HCT116 (cell line): ENCODE measurements at regions not wholly inside any gene's neighbourhood (a gene's known extent, or its start where the extent isn't known, plus 50 kb on each side); places are given as distances from the start of the nearest gene placed in this dataset.

ENCODE experiments used
- ATAC-seq: fragments of 200-7000 bp; cut with Tn5 transposase; 2 replicates; pipeline ENCODE4 v1.9.1; 2020; ENCODE audit warnings: mild to moderate bottlenecking, moderate library complexity
- BruUV-seq: library from RNA; stranded (reverse); fragments of 400-500 nt; replicated peaks from 2 replicates; lab custom pipeline; 2021; lab: Mats Ljungman, UMichigan
- CTCF ChIA-PET: fragments of 300-600 bp; sonication (Branson Sonifier 250); formaldehyde crosslinking; loops from one replicate; lab custom pipeline; 2021; ENCODE audit warnings: antibody characterized with exemption; lab: Charles Lee
- POLR2A ChIA-PET: fragments of 300-600, 350-600 bp; sonication (Branson Sonifier 250); formaldehyde crosslinking; loops from one replicate; lab custom pipeline; 2021; ENCODE audit warnings: antibody characterized with exemption; lab: Charles Lee
- RAD21 ChIA-PET, 2 experiments: fragments of 300-600 bp; sonication (Branson Sonifier 250); formaldehyde crosslinking; loops; one replicate each; lab custom pipeline; 2023; ENCODE audit warnings: low total read pairs in 2 of 2; ENCODE audit not compliant: uncharacterized antibody in 2 of 2, unreplicated experiment in 2 of 2, low non-redundant PET in 1 of 2; lab: Charles Lee
- DNase-seq: peaks from one replicate; pipeline ENCODE4 v3.0.0-alpha.2; 2010; ENCODE audit warnings: low read depth, low spot score
- H2AFZ ChIP-seq: fragments of 200-600 bp; shearing (Covaris generic), sonication (generic); 2 replicates; pipeline ENCODE4 v1.6.1; 2017; ENCODE audit warnings: low read depth, mixed run types, mixed read lengths, antibody characterized with exemption, low read length; ENCODE audit not compliant: poor library complexity, severe bottlenecking
- H3K27ac ChIP-seq: 2 replicates; pipeline ENCODE4 v1.5.1; 2012; ENCODE audit warnings: low read depth, low read length
- H3K27me3 ChIP-seq: fragments of 200-600 bp; sonication (generic); 2 replicates; pipeline ENCODE4 v1.6.1; 2016; ENCODE audit warnings: mixed run types, low read length, mixed read lengths; ENCODE audit not compliant: insufficient read depth
- H3K36me3 ChIP-seq, 2 experiments: fragments of 200-500 bp in 1 of 2; fragments of 200-600 bp in 1 of 2; sonication (Bioruptor generic) in 1 of 2; sonication (generic) in 1 of 2; 2 replicates each; pipeline versions ENCODE4 v1.5.1 to v1.6.1; 2014 to 2016; ENCODE audit warnings: low read length in 2 of 2, inconsistent platforms in 1 of 2, mixed read lengths in 1 of 2, mixed run types in 1 of 2; ENCODE audit not compliant: insufficient read depth in 2 of 2, control insufficient read depth in 1 of 2
- H3K4me1 ChIP-seq, 2 experiments: fragments of 200-600 bp in 1 of 2; sonication (generic) in 1 of 2; 2 replicates each; pipeline versions ENCODE4 v1.5.1 to v1.6.1; 2012 to 2017; ENCODE audit warnings: low read length in 2 of 2, inconsistent platforms in 1 of 2, mild to moderate bottlenecking in 1 of 2, mixed read lengths in 1 of 2, mixed run types in 1 of 2, moderate library complexity in 1 of 2; ENCODE audit not compliant: insufficient read depth in 2 of 2, control insufficient read depth in 1 of 2
- H3K4me2 ChIP-seq: fragments of 200-600 bp; sonication (generic); 2 replicates; pipeline ENCODE4 v1.6.1; 2017; ENCODE audit warnings: mixed run types, low read length, mixed read lengths
- H3K4me3 ChIP-seq, 2 experiments: fragments of 200-600 bp in 1 of 2; sonication (generic) in 1 of 2; replicated peaks in 1 of 2; 2 replicates each; pipeline ENCODE4 v1.5.1; 2011 to 2016; ENCODE audit warnings: low read length in 2 of 2, control low read depth in 1 of 2, low read depth in 1 of 2, mild to moderate bottlenecking in 1 of 2, mixed read lengths in 1 of 2, mixed run types in 1 of 2
- H3K79me2 ChIP-seq: fragments of 200-600 bp; sonication (generic); 2 replicates; pipeline ENCODE4 v1.6.1; 2017; ENCODE audit warnings: mild to moderate bottlenecking, mixed run types, low read length, moderate library complexity, mixed read lengths; ENCODE audit not compliant: insufficient read depth
- H3K9ac ChIP-seq: fragments of 200-600 bp; sonication (generic); 2 replicates; pipeline ENCODE4 v1.6.1; 2016; ENCODE audit warnings: low read length, mixed read lengths
- H3K9me2 ChIP-seq: fragments of 200-600 bp; sonication (generic), shearing (Covaris generic); 2 replicates; pipeline ENCODE4 v1.6.1; 2017; ENCODE audit warnings: mixed run types, mild to moderate bottlenecking, moderate library complexity; ENCODE audit not compliant: insufficient read depth
- H3K9me3 ChIP-seq, 2 experiments: fragments of 200-500 bp in 1 of 2; fragments of 200-600 bp in 1 of 2; sonication (Bioruptor generic) in 1 of 2; sonication (generic) in 1 of 2; 2 replicates each; pipeline ENCODE4 v1.6.1; 2014 to 2017; ENCODE audit warnings: low read length in 2 of 2, mixed read lengths in 2 of 2, inconsistent platforms in 1 of 2, low read depth in 1 of 2, mild to moderate bottlenecking in 1 of 2, mixed run types in 1 of 2, moderate library complexity in 1 of 2; ENCODE audit not compliant: control insufficient read depth in 1 of 2, insufficient read depth in 1 of 2
- H4K20me1 ChIP-seq: fragments of 200-600 bp; sonication (generic), shearing (Covaris generic); 2 replicates; pipeline ENCODE4 v1.6.1; 2017; ENCODE audit warnings: mixed run types, mild to moderate bottlenecking, moderate library complexity; ENCODE audit not compliant: insufficient read depth
- CBX3 ChIP-seq: IDR thresholded peaks from 2 replicates; pipeline ENCODE4 v1.6.1; 2012; ENCODE audit warnings: low read depth
- CEBPB ChIP-seq: IDR thresholded peaks from 2 replicates; pipeline ENCODE4 v1.6.1; 2012; ENCODE audit warnings: low read depth
- EGR1 ChIP-seq: IDR thresholded peaks from 2 replicates; pipeline ENCODE4 v1.6.1; 2012; ENCODE audit warnings: low read depth
- ELF1 ChIP-seq: IDR thresholded peaks from 2 replicates; pipeline ENCODE4 v1.6.1; 2012; ENCODE audit warnings: low read depth, borderline replicate concordance
- EZH2 ChIP-seq: fragments of 200-600 bp; sonication (generic); IDR thresholded peaks from 2 replicates; pipeline ENCODE4 v1.6.1; 2017; ENCODE audit warnings: antibody characterized with exemption, mixed run types
- EZH2phosphoT487 ChIP-seq: fragments of 200-600 bp; IDR thresholded peaks from 2 replicates; pipeline ENCODE4 v1.6.1; 2018; ENCODE audit warnings: antibody characterized with exemption, borderline replicate concordance
- JUND ChIP-seq: IDR thresholded peaks from 2 replicates; pipeline ENCODE4 v1.6.1; 2012
- POLR2AphosphoS5 ChIP-seq: IDR thresholded peaks from 2 replicates; pipeline ENCODE4 v1.6.1; 2011; ENCODE audit warnings: mild to moderate bottlenecking, low read depth, low read length, moderate library complexity
- SIN3A ChIP-seq: IDR thresholded peaks from 2 replicates; pipeline ENCODE4 v1.6.1; 2012; ENCODE audit warnings: low read depth
- SP1 ChIP-seq: IDR thresholded peaks from 2 replicates; pipeline ENCODE4 v1.6.1; 2012; ENCODE audit warnings: low read depth
- YY1 ChIP-seq: IDR thresholded peaks from 2 replicates; pipeline ENCODE4 v1.6.1; 2011; ENCODE audit warnings: low read length, low read depth, moderate library complexity, mild to moderate bottlenecking; ENCODE audit not compliant: insufficient replicate concordance; ENCODE audit errors: extremely low read depth
- ZFX ChIP-seq: fragments of 450-650 bp; IDR thresholded peaks from 2 replicates; pipeline ENCODE4 v1.6.1; 2017
- intact Hi-C: fragments of 100-400 bp; cut with micrococcal nuclease; formaldehyde crosslinking; loops from 2 replicates; pipeline ENCODE4 v1.10.0; 2022
- TF ChIP-seq, protein P1 (sequence below): IDR thresholded peaks from 2 replicates; pipeline ENCODE4 v1.6.1; 2011; ENCODE audit warnings: mild to moderate bottlenecking, low read length, moderate library complexity; ENCODE audit not compliant: insufficient replicate concordance; ENCODE audit errors: extremely low read depth
- TF ChIP-seq, protein P2 (sequence below): IDR thresholded peaks from 2 replicates; pipeline ENCODE4 v1.6.1; 2012
- TF ChIP-seq, protein P3 (sequence below): IDR thresholded peaks from 2 replicates; pipeline ENCODE4 v1.6.1; 2012

DNA sequence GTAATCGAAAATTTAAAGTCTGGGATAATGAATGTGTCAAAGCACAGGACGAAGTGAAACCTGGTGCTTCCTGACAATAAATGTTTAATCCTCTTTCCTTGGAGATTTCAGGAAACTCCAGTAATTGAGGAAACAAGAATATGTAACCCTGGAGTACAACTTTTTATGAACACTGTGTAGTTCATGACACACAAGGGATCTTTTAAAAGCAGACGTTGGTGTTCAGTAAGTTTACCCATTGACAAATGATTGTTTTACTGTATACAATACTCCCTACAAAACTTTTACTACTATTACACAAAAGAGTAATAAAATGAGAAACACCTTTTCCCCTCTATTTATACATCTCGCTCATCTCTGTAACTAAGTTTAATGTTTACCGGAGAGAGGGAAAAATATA lies 312.4 kb downstream of the PPARGC1A start:
- intact Hi-C loops, result no loop called here
- no peak for DNase-seq
- CTCF ChIA-PET, result no interaction called here
- Histone ChIP-seq H4K20me1 (no peaks in the 10 kb centered on the region), H3K36me3 (no peaks in the 10 kb centered on the region), H3K27me3 (no peaks in the 10 kb centered on the region), H3K9me2 (no peaks in the 10 kb centered on the region), H3K4me1 (no peaks in the 10 kb centered on the region), H3K4me2 (no peak overlapping the region), H2AFZ (no peak overlapping the region), H3K27ac (no peak overlapping the region), H3K79me2 (no peaks in the 10 kb centered on the region), H3K9me3 (peaks cover 4 to 19% of the 10 kb centered on the region in 2 experiments; a peak in 2 of 4 replicates), H3K9ac (no peak overlapping the region), H3K4me3 (no peak overlapping the region)
- no TSS peak for BruUV-seq
- no peak for ATAC-seq
- POLR2A ChIA-PET, result no interaction called here
- RAD21 ChIA-PET, result no interaction called here
- no peak for TF ChIP-seq EZH2
- TF ChIP-seq SIN3A, result no peak
- TF ChIP-seq, protein P1, sequence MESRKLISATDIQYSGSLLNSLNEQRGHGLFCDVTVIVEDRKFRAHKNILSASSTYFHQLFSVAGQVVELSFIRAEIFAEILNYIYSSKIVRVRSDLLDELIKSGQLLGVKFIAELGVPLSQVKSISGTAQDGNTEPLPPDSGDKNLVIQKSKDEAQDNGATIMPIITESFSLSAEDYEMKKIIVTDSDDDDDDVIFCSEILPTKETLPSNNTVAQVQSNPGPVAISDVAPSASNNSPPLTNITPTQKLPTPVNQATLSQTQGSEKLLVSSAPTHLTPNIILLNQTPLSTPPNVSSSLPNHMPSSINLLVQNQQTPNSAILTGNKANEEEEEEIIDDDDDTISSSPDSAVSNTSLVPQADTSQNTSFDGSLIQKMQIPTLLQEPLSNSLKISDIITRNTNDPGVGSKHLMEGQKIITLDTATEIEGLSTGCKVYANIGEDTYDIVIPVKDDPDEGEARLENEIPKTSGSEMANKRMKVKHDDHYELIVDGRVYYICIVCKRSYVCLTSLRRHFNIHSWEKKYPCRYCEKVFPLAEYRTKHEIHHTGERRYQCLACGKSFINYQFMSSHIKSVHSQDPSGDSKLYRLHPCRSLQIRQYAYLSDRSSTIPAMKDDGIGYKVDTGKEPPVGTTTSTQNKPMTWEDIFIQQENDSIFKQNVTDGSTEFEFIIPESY, result no peak
- TF ChIP-seq YY1, result no peak
- TF ChIP-seq CEBPB, result no peak
- TF ChIP-seq EZH2phosphoT487, result no peak
- TF ChIP-seq ZFX, result no peak
- no peak for TF ChIP-seq CBX3
- TF ChIP-seq, protein P2, sequence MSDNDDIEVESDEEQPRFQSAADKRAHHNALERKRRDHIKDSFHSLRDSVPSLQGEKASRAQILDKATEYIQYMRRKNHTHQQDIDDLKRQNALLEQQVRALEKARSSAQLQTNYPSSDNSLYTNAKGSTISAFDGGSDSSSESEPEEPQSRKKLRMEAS, result no peak
- TF ChIP-seq ELF1, result no peak
- no peak for TF ChIP-seq SP1
- no peak for TF ChIP-seq POLR2AphosphoS5
- no peak for TF ChIP-seq EGR1
- TF ChIP-seq, protein P3, sequence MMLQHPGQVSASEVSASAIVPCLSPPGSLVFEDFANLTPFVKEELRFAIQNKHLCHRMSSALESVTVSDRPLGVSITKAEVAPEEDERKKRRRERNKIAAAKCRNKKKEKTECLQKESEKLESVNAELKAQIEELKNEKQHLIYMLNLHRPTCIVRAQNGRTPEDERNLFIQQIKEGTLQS, result no peak
- TF ChIP-seq JUND, result no peak
